NT2/D1 (cell line): ENCODE measurements at regions not wholly inside any gene's neighbourhood (a gene's known extent, or its start where the extent isn't known, plus 50 kb on each side); places are given as distances from the start of the nearest gene placed in this dataset.

ENCODE experiments used
- DNase-seq: peaks from one replicate; pipeline ENCODE4 v3.0.0-alpha.2; 2011; ENCODE audit warnings: low read depth, low spot score
- H3K27me3 ChIP-seq: 2 replicates; pipeline ENCODE4 v1.6.0; 2011; ENCODE audit warnings: mild to moderate bottlenecking; ENCODE audit not compliant: insufficient read length, insufficient read depth
- H3K36me3 ChIP-seq: 2 replicates; pipeline ENCODE4 v1.6.1; 2011; ENCODE audit warnings: mild to moderate bottlenecking, low read length, mixed read lengths; ENCODE audit not compliant: insufficient read depth, insufficient read length
- H3K4me1 ChIP-seq: 2 replicates; pipeline ENCODE4 v1.5.1; 2011; ENCODE audit not compliant: insufficient read depth, insufficient read length
- H3K4me3 ChIP-seq: 2 replicates; pipeline ENCODE4 v1.5.1; 2011; ENCODE audit warnings: low read depth; ENCODE audit not compliant: insufficient read length
- H3K9ac ChIP-seq: 2 replicates; pipeline ENCODE4 v1.6.0; 2011; ENCODE audit warnings: low read depth; ENCODE audit not compliant: insufficient read length
- H3K9me3 ChIP-seq: 2 replicates; pipeline ENCODE4 v1.5.1; 2011; ENCODE audit warnings: mild to moderate bottlenecking, low read length; ENCODE audit not compliant: insufficient read depth
- SUZ12 ChIP-seq: IDR thresholded peaks from 2 replicates; pipeline ENCODE4 v1.6.1; 2011; ENCODE audit not compliant: insufficient read length, insufficient read depth; ENCODE audit errors: extremely low read depth
- YY1 ChIP-seq: IDR thresholded peaks from 2 replicates; pipeline ENCODE4 v1.6.1; 2011; ENCODE audit not compliant: insufficient read length, insufficient read depth
- ZNF274 ChIP-seq: IDR thresholded peaks from 2 replicates; pipeline ENCODE4 v1.6.1; 2011; ENCODE audit warnings: mild to moderate bottlenecking, low read depth, low read length

- H3K4me3 ChIP-seq, result no peak overlapping the region
- no peak for DNase-seq
- no peaks in the 10 kb centered on the region for H3K4me1 ChIP-seq
- H3K36me3 ChIP-seq, result no peaks in the 10 kb centered on the region
- H3K9ac ChIP-seq, result no peak overlapping the region
- TF ChIP-seq YY1, result no peak
- no peak for TF ChIP-seq SUZ12
- no peak for TF ChIP-seq ZNF274
- H3K27me3 ChIP-seq, result no peaks in the 10 kb centered on the region
- H3K9me3 ChIP-seq, result no peaks in the 10 kb centered on the region
Measured at GRCh38 chr10:91017198-91017597, 96.3 kb upstream of the ANKRD1 start.

- Histone ChIP-seq H3K36me3 (no peaks in the 10 kb centered on the region), H3K4me3 (no peak overlapping the region), H3K9ac (no peak overlapping the region), H3K4me1 (no peaks in the 10 kb centered on the region), H3K27me3 (no peaks in the 10 kb centered on the region), H3K9me3 (no peaks in the 10 kb centered on the region)
- no peak for TF ChIP-seq ZNF274
- DNase-seq, result no peak
Measured at GRCh38 chr10:91021901-91022300, 101.0 kb upstream of the ANKRD1 start.

GRCh38 chr10:91022390-91022789, 101.5 kb upstream of the ANKRD1 start:
- Histone ChIP-seq H3K9me3 (no peaks in the 10 kb centered on the region), H3K9ac (no peak overlapping the region), H3K27me3 (no peaks in the 10 kb centered on the region), H3K4me3 (no peak overlapping the region), H3K36me3 (no peaks in the 10 kb centered on the region), H3K4me1 (no peaks in the 10 kb centered on the region)
- TF ChIP-seq SUZ12, result no peak
- DNase-seq, result no peak

GRCh38 chr10:91022924-91023699, 102.2 kb upstream of the ANKRD1 start:
- Histone ChIP-seq H3K4me3 (no peak overlapping the region), H3K9me3 (no peaks in the 10 kb centered on the region), H3K4me1 (no peaks in the 10 kb centered on the region), H3K36me3 (no peaks in the 10 kb centered on the region), H3K27me3 (no peaks in the 10 kb centered on the region), H3K9ac (no peak overlapping the region)
- TF ChIP-seq YY1 (no peak), ZNF274 (no peak), SUZ12 (no peak)
- no peak for DNase-seq

GRCh38 chr10:91023700-91024398, 103.0 kb upstream of the ANKRD1 start:
- TF ChIP-seq YY1 (no peak), ZNF274 (no peak), SUZ12 (no peak)
- no peak for DNase-seq
- Histone ChIP-seq H3K27me3 (no peaks in the 10 kb centered on the region), H3K4me1 (no peaks in the 10 kb centered on the region), H3K9ac (no peak overlapping the region), H3K36me3 (no peaks in the 10 kb centered on the region), H3K9me3 (no peaks in the 10 kb centered on the region), H3K4me3 (no peak overlapping the region)

- no peaks in the 10 kb centered on the region for H3K9me3 ChIP-seq
- DNase-seq, result no peak
- no peaks in the 10 kb centered on the region for H3K4me1 ChIP-seq
- no peaks in the 10 kb centered on the region for H3K36me3 ChIP-seq
- H3K27me3 ChIP-seq, result no peaks in the 10 kb centered on the region
- TF ChIP-seq YY1 (no peak), SUZ12 (no peak), ZNF274 (no peak)
- no peak overlapping the region for H3K4me3 ChIP-seq
- no peak overlapping the region for H3K9ac ChIP-seq
Measured at GRCh38 chr10:91024541-91024940, 103.7 kb upstream of the ANKRD1 start.

- H3K36me3 ChIP-seq, result no peaks in the 10 kb centered on the region
- no peak for DNase-seq
- peaks cover 2% of the 10 kb centered on the region for H3K4me1 ChIP-seq
- no peaks in the 10 kb centered on the region for H3K9me3 ChIP-seq
- TF ChIP-seq ZNF274 (no peak), YY1 (no peak), SUZ12 (no peak)
- H3K9ac ChIP-seq, result no peak overlapping the region
- H3K4me3 ChIP-seq, result no peak overlapping the region
- no peaks in the 10 kb centered on the region for H3K27me3 ChIP-seq
Measured at GRCh38 chr10:91032611-91033206, 111.8 kb upstream of the ANKRD1 start.
